GM19463 (cell line): ENCODE measurements at regions not wholly inside any gene's neighbourhood (a gene's known extent, or its start where the extent isn't known, plus 50 kb on each side); places are given as distances from the start of the nearest gene placed in this dataset.

Experiments used
- ATAC-seq: cut with Tn5 transposase; IDR thresholded peaks from one replicate; pipeline ENCODE4 v1.9.1; 2021; ENCODE audit warnings: mild to moderate bottlenecking, moderate library complexity; ENCODE audit not compliant: unreplicated experiment

DNA sequence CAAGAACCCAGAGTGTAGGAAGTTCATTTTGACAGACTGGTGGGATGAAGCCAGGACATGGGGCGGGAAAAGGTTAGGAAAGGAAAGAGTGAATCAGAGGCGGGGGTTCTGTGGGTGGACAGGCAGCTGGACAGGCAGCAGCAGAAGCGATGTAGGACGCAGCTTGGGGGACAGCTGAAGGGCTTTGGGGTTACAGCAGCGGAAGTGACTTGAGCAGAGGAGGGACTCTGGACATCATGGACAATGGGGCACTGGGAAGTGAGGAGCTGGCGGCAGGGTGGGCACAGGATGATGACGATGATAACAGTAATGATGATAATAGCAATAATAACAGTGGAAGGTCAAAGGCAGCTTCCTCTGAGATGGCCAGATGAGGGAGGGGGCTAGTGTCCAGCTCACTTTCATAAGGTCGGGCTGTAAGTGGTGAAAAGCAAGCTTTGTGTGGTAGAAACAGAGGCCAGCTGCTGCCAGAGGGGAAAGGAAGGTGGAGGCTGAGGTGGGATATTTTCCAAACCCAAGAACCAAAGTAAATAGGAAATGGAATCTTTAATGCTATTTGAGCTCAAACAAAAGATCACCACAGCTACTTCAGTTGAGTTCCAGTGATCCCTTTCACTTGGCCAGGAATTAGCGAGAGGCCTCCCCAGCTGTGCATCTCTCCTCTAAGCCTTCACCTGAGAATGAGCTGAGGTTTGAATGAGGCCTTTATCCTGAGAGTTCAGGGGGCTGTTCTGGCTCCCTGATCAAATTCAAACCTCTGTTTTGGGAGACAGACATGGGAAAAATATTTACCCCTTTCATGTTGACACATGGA lies 433.5 kb downstream of the DHX35 start:
- no peak for ATAC-seq

DNA sequence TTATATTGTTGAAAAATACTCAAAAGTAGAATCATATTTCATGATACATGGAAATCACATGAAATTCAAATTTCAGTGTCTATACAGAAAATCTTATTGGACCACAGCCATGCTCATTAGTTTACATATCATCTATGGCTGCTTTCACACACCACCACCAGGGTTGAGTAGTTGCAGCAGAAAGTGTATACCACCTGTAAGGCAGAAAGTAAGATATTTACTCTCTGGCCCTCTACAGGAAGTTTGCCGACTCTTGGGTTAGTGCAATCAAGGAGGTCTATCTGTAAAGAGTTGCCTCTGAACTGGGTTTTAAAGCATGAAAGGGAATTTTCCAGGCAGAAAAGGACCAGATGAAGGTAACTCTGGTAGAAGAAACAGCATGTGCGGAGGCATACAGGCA lies 432.3 kb downstream of the DHX35 start:
- no peak for ATAC-seq

DNA sequence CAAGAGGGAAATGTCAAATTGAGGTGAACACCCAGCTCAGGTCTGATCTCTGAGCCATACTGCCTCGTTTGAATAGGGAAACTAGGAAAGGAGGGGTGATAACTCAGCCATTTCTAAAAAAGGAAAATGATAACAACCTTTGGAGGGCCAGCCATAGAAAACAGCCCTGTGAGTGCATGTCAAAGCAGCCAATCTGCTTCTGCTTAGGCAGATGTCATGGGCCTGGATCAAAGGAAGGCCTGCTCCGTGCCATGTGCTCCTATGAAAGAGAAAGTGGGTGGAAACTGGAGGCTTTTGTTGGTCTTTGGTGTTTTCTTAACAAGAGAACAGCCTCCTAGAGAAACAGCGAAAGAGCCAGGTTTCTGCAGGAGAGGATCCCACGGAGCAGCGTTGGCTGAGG lies 428.0 kb downstream of the DHX35 start:
- no peak for ATAC-seq

DNA sequence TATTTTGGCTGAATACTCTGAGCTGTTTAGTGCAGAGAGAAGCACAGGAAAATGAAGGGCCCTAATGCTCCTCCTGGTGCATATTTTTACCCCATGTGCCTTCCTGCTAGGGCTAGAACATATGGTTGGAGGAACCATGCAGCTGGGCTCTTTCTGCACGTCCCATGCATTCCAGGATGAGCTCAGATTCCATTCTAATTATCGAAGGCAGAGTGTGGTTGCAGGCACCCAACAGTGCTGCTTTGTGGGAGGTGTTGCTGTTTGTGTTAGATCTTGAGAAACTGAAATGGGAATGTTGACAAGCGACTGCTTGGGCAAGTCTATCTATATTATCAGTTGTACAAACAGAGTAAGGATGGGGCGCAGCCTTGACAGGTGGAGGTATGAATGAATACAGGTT lies 419.5 kb downstream of the DHX35 start:
- ATAC-seq, result no peak

DNA sequence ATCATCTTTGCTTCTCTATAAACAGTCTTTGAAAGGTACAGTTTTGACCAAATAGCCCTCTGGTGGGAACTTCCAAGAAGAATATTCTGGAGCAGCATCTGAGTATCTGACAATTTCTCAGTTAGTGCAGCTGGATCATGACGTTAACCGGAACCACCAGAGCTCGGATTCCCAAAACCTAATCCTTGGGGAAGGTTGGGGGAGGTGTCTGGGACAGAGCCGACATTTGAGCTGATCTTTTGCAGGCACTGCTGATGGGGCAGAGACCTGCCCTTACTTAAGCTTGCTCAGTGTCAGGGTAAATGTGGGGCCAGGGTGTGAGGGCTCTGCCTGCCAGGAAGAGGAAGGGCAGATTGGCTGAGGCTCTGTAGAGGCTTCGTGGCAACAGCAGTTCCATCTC lies 416.6 kb downstream of the DHX35 start:
- no peak for ATAC-seq

DNA sequence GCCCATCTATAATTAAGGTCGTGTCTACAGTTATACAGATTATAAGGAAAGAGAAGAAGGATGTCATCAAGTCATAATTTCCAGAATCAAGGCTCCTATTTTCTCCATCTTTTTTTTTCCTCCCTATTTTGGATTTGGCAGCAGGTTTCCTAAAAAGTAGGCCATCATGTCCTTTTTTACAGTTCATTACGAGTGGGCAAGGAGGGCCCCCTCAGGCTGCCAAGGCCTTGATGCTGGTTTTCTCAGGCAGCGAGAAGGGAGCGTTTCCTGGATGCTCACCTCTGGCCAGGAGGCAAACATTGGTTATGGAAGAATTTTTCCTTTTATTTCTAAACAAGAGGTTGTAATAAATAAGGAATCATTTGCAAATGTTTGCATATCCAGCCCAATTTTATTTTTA lies 414.6 kb downstream of the DHX35 start:
- no peak for ATAC-seq

DNA sequence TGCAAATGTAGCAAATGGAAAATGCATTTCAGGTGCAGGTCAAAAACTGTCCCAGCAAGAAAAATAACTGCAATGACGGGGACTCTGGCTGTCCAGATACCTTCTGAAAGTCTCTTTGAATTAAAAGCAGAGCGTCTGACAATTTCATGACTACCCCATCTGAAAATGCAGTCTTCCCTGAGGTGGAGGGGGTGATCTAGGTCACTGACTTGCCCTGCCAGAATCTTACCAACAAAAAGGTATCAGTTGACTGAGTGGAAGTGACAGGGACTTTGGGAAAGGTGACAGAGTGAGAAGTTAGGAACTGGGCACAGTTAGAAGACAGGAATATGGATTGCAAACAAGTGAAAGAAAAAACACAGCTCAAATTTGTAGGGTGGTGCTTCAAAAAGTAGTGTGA lies 402.2 kb downstream of the DHX35 start:
- ATAC-seq, result no peak

DNA sequence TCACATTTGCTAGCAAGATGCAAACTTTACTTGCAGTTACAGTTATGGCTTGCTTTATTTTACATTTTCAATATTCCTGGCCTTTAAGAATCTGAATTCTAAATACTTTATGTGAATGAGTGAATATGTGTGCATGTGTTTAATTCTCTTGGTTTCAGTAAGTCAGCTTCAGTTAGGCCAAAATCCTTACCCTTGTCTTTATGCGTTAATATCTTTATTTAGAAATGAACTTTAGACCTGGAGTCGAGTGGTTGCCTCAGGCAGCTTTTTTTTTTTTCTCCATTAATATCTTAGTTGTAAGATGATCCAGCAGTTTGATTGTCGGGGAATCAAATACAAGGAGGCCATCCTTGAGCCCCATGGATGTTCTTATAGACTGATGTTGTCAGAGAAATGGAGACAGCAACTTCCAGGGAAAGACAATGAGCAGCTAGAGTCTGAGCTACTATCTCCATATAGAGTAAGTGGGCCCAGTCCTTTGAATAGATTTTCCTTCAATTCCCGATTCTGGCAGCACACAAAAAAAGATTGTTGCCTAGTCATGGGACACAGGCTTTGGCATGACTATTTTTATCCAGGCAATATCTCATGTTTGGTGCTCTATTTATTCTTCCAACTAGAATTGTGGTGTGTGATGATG lies 398.0 kb downstream of the DHX35 start:
- ATAC-seq, result no peak

DNA sequence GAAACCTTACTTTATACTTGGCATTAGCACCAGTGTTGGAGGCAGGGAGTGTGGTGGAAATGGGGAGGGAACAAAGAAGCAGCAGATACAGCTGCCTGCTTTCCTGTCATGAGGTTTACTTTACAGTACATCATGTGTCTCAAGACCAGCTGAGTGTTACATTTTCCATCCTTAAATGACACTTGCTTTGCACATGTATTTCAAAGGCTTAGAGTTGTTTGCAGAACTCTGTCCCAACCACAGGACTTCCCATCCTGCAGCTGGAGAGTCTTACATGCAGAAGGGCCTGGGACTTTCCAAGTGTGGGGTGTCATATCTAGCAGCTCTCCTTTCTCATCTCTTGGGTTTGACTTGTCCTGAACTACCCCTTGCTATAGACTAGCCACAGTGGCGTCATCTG lies 395.9 kb downstream of the DHX35 start:
- peak; percentile 78 for ATAC-seq

DNA sequence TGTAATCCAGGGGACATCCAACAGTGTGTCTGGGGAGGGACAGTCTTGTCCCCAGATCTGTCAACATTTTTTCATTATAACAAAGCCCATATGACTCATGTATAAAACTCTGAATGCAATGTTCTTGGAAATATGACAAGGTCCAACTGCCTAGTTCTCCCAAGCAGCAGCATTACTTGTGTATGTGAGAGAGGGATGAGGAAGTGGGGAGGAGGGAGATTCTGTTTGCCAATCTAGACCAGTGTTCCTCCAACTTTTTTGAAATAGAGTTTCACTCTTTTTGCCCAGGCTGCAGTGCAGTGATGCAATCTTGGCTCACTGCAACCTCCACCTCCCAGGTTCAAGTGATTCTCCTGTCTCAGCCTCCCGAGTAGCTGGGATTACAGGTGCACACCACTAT lies 394.8 kb downstream of the DHX35 start:
- ATAC-seq, result no peak

DNA sequence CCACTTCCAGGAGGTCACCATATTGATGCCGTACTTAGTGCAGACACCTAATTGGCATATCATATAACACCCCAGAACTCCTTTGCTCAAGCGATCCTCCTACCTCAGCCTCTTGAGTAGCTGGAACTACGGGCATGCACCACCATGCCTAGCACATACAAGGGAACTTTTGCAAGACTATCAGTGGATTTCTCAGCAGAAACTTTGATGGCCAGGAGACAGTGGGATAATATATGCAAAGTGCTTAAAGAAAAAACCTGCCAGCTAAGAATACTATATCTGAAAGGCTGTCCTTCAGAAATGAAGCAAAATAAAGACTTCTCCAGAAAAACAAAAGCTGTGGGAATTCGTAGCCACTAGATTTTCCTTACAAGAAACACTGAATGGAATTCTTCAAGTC lies 387.1 kb downstream of the DHX35 start:
- no peak for ATAC-seq

DNA sequence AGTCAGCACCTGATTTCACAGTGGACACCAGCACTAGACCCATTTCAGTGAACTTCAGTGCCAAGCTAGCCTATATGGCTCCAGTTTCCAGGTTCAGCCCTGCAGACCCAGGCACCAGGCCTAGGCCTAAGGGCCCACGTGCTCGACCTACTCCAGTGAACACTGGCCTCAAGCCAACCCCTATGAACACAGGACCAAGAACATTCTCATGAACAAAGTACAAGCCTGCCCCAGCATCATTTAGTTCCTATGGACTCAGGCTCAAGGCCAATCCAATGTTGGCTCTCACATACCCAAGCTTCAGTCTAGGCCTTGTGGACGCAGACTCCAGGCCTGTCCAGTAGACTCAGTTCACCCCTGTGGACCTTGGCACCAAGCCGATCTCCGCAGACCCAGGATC lies 385.5 kb downstream of the DHX35 start:
- ATAC-seq, result no peak

DNA sequence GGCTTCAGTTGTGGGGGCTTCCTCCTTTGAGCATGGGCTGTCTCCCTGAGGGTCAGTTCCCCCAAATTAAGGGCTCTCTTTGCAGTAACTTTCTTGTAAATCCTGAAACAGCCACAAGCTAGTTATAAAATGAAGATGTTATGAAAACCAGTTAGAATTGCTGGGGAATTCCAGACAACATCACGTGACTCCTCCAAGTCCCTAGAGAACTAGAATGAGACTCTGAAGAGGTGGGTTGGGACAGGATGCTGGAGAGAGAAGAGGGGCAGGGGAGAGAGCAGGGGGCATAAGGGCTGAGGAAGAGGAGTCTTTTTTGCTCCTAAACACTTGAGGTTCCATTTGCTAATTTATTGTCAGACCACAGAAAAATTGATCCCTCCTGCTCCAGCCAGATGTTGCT lies 380.3 kb downstream of the DHX35 start:
- no peak for ATAC-seq

DNA sequence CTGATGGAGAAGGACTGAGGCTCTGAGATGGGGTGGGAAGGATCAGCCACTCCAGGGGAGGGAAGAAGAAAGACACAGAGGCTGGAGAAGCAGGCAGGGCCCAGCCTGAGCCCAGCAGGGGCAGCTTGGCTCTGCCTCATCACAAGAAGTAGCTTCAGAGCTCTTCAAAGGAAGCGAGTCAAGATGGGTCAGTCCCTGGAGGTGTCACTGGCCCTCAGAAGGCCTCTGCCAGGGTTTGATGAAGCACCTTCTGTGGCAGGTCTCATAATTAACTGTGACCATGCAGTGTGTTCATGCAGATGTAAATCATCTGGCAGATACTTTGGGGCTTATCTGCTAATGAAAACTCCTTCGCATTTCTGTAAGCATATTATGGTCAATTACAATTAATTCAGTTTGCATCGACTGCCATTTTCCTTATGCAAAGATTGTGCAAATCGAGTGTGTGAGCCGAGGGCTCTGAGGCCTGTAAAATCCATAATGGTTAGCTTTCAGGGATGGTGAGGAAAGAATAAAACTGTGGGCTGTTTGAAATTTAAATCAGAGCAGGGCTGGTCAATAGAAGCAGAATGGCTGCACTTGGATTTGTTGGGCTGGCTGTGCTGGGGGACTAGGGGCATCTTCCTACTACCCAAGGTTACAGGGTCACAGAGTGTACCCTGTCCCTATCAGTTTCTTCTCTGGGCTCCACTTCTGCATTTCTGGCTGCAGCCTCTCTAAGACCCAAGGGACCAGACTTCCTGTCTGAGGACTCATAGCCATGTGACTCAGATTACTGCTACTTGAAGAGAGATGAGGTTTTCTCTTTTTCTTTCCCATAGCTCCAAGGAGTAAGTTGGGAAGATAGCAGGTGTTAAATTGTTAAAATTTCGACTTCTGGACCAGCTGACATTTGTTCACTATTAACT lies 376.6 kb downstream of the DHX35 start:
- ATAC-seq, result peak; percentile 98

DNA sequence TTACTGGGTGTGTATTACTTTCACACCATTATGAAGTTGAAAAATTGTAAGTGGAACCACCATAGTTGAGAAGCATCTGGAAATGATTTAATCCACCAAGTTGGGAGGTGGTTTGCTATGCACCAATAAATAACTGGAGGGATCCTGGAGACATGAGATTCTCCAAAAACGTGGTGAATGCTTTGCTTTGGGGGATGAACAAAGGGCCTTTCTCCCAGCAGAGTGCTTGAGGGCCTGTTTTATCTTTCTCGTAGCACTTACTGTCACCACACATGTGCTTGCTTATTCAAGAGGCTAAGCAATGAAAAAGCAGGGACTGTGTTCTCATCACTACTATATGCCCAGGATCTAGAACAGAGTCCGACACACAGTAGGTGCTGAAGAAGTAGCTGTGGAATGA lies 371.1 kb downstream of the DHX35 start:
- ATAC-seq, result no peak

DNA sequence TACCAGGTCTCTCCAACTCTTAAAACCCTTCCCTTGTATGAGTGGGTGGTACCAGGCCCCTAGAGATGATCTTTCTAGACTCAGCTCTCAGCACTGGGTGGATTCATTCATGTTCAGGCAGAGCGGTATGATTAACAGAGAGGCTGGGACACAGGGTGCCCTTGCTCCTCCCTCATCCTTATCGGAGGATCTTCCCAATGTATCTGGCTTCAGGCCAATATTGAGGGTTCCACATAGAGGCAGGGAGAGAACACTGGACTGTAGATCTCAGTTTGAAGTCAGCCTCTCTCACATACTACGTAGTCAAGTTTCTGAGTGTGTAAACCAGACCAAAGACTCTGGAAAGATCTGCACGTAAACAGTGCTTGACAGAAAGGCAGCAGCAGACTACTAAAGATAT lies 366.2 kb downstream of the DHX35 start:
- no peak for ATAC-seq

DNA sequence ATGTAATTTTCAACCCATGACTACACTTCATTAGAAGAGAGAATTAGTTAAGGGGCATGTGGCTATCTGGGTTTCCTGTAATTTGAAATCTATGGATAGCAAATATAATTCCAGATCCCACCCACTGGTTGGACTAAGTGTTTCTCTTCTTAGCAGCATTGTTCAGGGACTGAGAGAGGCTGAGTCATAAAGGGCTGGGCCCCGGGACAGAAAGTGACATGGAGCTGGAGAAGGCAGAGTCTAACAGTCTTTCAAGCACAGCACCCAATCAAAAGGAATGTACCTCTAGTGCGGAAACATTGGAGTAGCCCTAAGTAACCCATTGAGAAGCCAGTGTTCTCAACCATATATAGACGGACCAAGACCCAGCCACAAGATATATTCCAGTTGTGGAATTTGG lies 363.9 kb downstream of the DHX35 start:
- ATAC-seq, result no peak

DNA sequence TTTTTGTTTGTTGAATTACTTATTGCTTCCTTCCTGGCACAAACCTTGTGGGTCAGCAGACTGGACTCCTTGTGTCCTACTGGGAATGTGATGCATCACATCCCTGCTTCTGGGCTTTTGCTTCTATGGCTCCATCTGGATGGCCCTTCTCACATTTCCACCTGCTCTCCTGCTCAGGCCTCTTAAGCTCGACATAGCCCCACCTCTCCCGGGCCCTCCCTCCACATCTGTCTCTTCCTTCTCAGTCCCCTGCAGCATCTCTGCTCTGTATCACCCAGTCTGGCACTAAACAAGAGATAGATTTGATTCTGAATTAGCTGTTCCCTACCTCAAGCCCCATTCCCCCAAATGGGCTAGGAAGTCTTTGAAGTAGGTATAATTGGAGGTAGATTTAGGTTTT lies 356.8 kb downstream of the DHX35 start:
- no peak for ATAC-seq

DNA sequence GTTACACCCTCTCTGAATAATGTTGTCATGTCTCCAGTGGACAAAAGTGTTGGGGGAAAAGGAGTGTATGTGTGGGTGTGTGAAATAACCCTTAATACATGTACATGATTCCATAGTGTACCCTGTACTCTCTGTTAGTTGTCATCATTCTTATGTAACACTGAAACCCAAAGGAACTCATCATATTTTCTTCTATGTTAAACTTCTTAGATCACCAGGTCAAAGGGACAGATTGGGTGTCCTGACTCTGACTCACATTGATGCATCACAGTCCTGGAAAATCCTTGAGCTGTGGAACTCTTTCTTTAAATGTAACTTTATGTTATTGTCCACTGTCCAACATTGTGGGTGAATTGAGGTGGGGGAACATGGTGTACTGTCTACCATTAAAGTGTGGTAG lies 350.5 kb downstream of the DHX35 start:
- no peak for ATAC-seq

DNA sequence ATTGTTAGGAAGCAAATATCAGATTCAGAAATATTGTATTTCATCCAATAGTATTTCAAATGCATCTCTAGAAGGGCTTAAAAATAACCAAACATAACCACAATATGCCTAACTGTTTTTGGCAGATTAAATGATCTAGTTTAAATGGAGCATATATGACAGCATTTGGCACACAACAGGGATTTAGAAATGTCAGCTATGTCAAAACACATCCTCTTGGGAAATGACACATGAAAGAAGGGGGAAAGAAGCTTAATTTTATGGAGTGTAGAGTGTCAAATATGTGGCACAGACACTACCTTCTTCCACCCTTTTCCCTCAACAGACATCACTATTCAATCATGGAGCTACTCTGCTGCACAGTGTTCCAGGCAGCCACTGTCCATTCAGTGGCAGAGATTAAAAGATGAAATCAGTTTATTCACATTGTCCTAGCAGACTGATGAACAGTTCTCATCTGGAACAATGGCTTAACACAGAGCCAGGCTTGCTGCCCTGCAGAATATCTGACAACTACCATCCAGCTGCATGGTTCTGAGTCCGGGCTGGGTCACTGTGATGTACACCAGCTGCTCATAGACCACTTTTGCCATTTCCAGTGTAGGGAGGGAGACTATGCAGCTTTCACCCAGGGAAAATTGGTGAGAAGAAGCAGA lies 349.8 kb downstream of the DHX35 start:
- ATAC-seq, result no peak

DNA sequence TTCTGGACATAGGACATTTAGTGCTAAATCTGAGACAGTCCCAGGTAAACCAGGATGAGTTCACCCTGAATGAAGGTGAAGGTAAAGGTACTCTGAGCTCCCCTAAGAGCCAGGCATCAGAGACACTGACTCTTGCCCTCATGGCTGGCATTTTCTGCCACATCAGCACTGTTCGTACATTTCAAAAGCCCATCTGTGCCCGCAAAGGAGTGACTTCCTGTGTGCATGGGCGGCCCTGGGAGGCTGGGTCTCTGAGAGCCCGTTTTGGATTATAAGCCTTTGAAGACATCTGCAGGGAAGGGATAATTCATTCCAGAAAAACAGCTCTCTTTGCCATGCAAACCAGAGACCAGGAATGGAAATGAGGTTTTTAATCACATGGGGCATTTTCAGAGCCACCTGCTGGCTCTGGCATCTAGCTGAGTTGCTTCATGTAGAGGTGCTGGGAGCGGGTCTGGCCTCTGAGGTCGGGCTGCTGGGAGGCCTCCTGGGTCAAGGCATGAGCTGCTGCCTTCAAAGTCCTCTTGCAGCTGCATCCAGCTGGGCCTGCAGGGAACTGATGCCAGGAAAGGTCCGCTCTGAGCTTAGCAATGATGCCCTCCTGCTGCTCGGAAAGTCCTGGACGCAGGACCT lies 348.3 kb downstream of the DHX35 start:
- ATAC-seq, result no peak
